ENCODE measurements at regions not wholly inside any gene's neighbourhood (a gene's known extent, or its start where the extent isn't known, plus 50 kb on each side); places are given as distances from the start of the nearest gene placed in this dataset.

DNA sequence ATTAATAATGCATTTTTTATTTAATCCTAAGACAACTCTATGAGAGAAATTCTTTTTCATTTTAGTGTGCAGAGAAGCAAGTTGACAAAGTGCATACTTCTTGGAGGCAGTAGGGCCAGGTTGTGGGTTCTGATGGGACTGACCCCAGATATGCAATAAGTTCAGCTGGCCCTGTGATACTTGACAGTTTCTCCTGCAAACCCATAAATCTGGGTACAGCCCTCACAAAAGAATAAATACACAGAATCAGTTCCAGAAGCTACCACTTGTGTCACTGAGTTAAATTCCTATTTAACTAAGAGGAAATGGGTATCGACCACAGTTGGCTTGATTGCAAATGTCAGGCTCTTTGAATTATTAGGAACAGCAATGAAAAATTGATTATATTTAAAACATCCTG is 598.5 kb upstream of the API5 start:
- H3K27me3 ChIP-seq (ENCODE audit: control insufficient read depth, insufficient read depth, low read length) = no peaks in the 10 kb centered on the region
- H3K4me3 ChIP-seq (ENCODE audit: low read depth in 2 of 2, low read length in 2 of 2) = no peak overlapping the region
- ChIA-PET CTCF (no interaction called here), POLR2A (no interaction called here)
- no peaks in the 10 kb centered on the region for H3K36me3 ChIP-seq (ENCODE audit: control insufficient read depth, insufficient read depth, low read length)
- intact Hi-C loops (cut with micrococcal nuclease; ENCODE audit: unreplicated experiment) = no loop called here
- no peaks in the 10 kb centered on the region for H3K4me1 ChIP-seq (ENCODE audit: control insufficient read depth, insufficient read depth, low read length)
- in situ Hi-C loops (cut with HindIII; ENCODE audit: low pct_unique_long_range_greater_than_20kb, low sequenced_read_pairs) = no loop called here
- DNase-seq (ENCODE audit: low read depth, low spot score) (no peak), ATAC-seq (no peak)
- no TSS peak for BruUV-seq (replicated peaks)
- no peak overlapping the region for H3K27ac ChIP-seq (ENCODE audit: low read length)
- no peaks in the 10 kb centered on the region for H3K9me3 ChIP-seq (ENCODE audit: control insufficient read depth, insufficient read depth, low read depth, low read length)
- TF ChIP-seq POLR2AphosphoS5 (IDR thresholded peaks at IDR 0.05; ENCODE audit: low read depth, low read length) = no peak
- no peak for TF ChIP-seq SIN3A (IDR thresholded peaks at IDR 0.05; ENCODE audit: borderline replicate concordance, insufficient read depth, low read depth, low read length)
- TF ChIP-seq TCF7L2 (IDR thresholded peaks at IDR 0.05; ENCODE audit: low read depth, low read length) = no peak
- TF ChIP-seq, protein P1, sequence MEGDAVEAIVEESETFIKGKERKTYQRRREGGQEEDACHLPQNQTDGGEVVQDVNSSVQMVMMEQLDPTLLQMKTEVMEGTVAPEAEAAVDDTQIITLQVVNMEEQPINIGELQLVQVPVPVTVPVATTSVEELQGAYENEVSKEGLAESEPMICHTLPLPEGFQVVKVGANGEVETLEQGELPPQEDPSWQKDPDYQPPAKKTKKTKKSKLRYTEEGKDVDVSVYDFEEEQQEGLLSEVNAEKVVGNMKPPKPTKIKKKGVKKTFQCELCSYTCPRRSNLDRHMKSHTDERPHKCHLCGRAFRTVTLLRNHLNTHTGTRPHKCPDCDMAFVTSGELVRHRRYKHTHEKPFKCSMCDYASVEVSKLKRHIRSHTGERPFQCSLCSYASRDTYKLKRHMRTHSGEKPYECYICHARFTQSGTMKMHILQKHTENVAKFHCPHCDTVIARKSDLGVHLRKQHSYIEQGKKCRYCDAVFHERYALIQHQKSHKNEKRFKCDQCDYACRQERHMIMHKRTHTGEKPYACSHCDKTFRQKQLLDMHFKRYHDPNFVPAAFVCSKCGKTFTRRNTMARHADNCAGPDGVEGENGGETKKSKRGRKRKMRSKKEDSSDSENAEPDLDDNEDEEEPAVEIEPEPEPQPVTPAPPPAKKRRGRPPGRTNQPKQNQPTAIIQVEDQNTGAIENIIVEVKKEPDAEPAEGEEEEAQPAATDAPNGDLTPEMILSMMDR (IDR thresholded peaks at IDR 0.05) = no peak
- TF ChIP-seq, protein P2, sequence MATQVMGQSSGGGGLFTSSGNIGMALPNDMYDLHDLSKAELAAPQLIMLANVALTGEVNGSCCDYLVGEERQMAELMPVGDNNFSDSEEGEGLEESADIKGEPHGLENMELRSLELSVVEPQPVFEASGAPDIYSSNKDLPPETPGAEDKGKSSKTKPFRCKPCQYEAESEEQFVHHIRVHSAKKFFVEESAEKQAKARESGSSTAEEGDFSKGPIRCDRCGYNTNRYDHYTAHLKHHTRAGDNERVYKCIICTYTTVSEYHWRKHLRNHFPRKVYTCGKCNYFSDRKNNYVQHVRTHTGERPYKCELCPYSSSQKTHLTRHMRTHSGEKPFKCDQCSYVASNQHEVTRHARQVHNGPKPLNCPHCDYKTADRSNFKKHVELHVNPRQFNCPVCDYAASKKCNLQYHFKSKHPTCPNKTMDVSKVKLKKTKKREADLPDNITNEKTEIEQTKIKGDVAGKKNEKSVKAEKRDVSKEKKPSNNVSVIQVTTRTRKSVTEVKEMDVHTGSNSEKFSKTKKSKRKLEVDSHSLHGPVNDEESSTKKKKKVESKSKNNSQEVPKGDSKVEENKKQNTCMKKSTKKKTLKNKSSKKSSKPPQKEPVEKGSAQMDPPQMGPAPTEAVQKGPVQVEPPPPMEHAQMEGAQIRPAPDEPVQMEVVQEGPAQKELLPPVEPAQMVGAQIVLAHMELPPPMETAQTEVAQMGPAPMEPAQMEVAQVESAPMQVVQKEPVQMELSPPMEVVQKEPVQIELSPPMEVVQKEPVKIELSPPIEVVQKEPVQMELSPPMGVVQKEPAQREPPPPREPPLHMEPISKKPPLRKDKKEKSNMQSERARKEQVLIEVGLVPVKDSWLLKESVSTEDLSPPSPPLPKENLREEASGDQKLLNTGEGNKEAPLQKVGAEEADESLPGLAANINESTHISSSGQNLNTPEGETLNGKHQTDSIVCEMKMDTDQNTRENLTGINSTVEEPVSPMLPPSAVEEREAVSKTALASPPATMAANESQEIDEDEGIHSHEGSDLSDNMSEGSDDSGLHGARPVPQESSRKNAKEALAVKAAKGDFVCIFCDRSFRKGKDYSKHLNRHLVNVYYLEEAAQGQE (IDR thresholded peaks at IDR 0.05; ENCODE audit: insufficient read depth in 1 of 2, low read depth in 2 of 2, low read length in 1 of 2) = no peak

DNA sequence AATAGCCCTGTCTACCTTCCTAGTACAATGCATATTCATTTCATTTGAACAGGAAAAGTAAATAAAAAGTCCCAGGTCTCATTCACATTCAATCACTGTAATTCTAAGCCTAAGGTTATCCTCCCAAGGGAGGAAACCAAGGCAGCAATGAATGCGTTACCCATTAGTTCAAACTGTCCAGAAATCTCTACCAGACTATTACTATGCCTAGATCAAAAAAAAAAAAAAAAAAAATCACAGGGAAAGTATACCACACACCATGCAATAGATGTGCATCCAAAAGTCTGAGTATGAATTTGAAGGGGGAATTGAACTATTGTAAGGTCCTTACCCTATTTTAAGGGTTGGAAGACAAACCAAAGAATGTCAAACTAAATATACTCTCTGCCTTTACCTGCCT is 598.0 kb upstream of the API5 start:
- no peak overlapping the region for H3K27ac ChIP-seq (ENCODE audit: low read length)
- ChIA-PET POLR2A (no interaction called here), CTCF (no interaction called here)

More for the DNA sequence above, 598.0 kb upstream of the API5 start:
- DNase-seq (ENCODE audit: low read depth, low spot score) (no peak), ATAC-seq (no peak)
- BruUV-seq (replicated peaks) = no TSS peak
- intact Hi-C loops (cut with micrococcal nuclease; ENCODE audit: unreplicated experiment) = no loop called here
- H3K36me3 ChIP-seq (ENCODE audit: control insufficient read depth, insufficient read depth, low read length) = no peaks in the 10 kb centered on the region
- no peaks in the 10 kb centered on the region for H3K4me1 ChIP-seq (ENCODE audit: control insufficient read depth, insufficient read depth, low read length)
- no peak overlapping the region for H3K4me3 ChIP-seq (ENCODE audit: low read depth in 2 of 2, low read length in 2 of 2)
- H3K27me3 ChIP-seq (ENCODE audit: control insufficient read depth, insufficient read depth, low read length) = no peaks in the 10 kb centered on the region
- in situ Hi-C loops (cut with HindIII; ENCODE audit: low pct_unique_long_range_greater_than_20kb, low sequenced_read_pairs) = no loop called here
- H3K9me3 ChIP-seq (ENCODE audit: control insufficient read depth, insufficient read depth, low read depth, low read length) = no peaks in the 10 kb centered on the region
- TF ChIP-seq, protein P2 (IDR thresholded peaks at IDR 0.05; ENCODE audit: insufficient read depth in 1 of 2, low read depth in 2 of 2, low read length in 1 of 2) = no peak
- TF ChIP-seq TCF7L2 (IDR thresholded peaks at IDR 0.05; ENCODE audit: low read depth, low read length) (no peak), POLR2AphosphoS5 (IDR thresholded peaks at IDR 0.05; ENCODE audit: low read depth, low read length) (no peak), SIN3A (IDR thresholded peaks at IDR 0.05; ENCODE audit: borderline replicate concordance, insufficient read depth, low read depth, low read length) (no peak)
- TF ChIP-seq, protein P1 (IDR thresholded peaks at IDR 0.05) = no peak

Data from Panc1 (cell line).